ENCODE measurements at regions not wholly inside any gene's neighbourhood (a gene's known extent, or its start where the extent isn't known, plus 50 kb on each side); places are given as distances from the start of the nearest gene placed in this dataset.

DNA sequence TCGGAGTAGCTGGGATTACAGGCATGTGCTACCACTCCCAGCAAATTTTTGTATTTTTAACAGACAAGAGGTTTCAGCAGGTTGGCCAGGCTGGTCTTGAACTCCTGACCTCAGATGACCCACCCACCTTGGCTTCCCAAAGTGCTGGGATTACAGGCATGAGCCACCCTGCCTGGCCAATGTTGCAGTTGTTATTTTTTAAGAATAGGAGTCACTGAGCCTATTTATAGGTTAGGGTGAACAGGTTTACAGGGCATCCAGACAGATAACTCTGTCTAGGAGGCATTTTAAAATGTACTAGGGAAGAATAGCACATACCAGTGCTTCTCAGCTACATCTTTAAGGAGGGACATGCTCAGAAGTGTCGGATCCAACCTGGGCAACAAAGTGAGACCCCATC is 60.1 kb upstream of the BNC2 start:
- Histone ChIP-seq H3K36me3 (ENCODE audit: control insufficient read depth in 2 of 4, insufficient read depth in 4 of 4, low read length in 3 of 4) (no peaks in the 10 kb centered on the region), H2BK12ac (ENCODE audit: low read depth, low read length) (no peak overlapping the region), H3K4me1 (replicated peaks in 1 of 4; ENCODE audit: control insufficient read depth in 3 of 4, insufficient read depth in 4 of 4, low read length in 3 of 4) (no peaks in the 10 kb centered on the region), H2BK5ac (ENCODE audit: low read depth, low read length) (no peak overlapping the region), H2BK20ac (ENCODE audit: low read length) (no peak overlapping the region), H4K20me1 (replicated peaks in 1 of 2; ENCODE audit: control insufficient read depth in 1 of 2, insufficient read depth in 2 of 2, low read length in 2 of 2) (no peaks in the 10 kb centered on the region), H3K23me2 (ENCODE audit: low read depth, low read length) (no peaks in the 10 kb centered on the region), H2AK5ac (ENCODE audit: low read depth, low read length) (no peak overlapping the region), H3K14ac (ENCODE audit: insufficient read length) (no peak overlapping the region), H2BK120ac (replicated peaks; ENCODE audit: low read depth, low read length) (no peak overlapping the region), H2AFZ (ENCODE audit: low read length) (no peak overlapping the region), H3K9ac (replicated peaks in 1 of 4; ENCODE audit: extremely low read depth in 1 of 4, low read depth in 3 of 4, low read length in 3 of 4) (no peak overlapping the region), H3K23ac (ENCODE audit: insufficient read length) (no peak overlapping the region), H4K8ac (ENCODE audit: extremely low read depth, insufficient read depth, low read length) (no peak overlapping the region), H3K4me2 (ENCODE audit: insufficient read depth in 1 of 2, low read depth in 2 of 2, low read length in 2 of 2) (no peak overlapping the region), H3K27ac (ENCODE audit: low read depth, low read length) (no peak overlapping the region), H4K5ac (ENCODE audit: insufficient read length, low read depth, low read length) (no peak overlapping the region), H3K56ac (replicated peaks; ENCODE audit: insufficient read length, low read depth, low read length) (no peak overlapping the region), H3K79me2 (ENCODE audit: control insufficient read depth in 1 of 2, insufficient read depth in 2 of 2, low read length in 2 of 2) (no peaks in the 10 kb centered on the region), H3K18ac (ENCODE audit: extremely low read depth, low read length) (no peak overlapping the region), H3K4me3 (ENCODE audit: extremely low read depth in 1 of 4, insufficient read depth in 2 of 4, low read depth in 3 of 4, low read length in 4 of 4) (no peak overlapping the region), H2BK15ac (ENCODE audit: low read length) (no peak overlapping the region), H3K79me1 (ENCODE audit: low read depth, low read length) (no peaks in the 10 kb centered on the region), H3K27me3 (replicated peaks in 1 of 4; ENCODE audit: control insufficient read depth in 3 of 4, extremely low read depth in 1 of 4, insufficient read depth in 3 of 4, low read length in 3 of 4) (no peaks in the 10 kb centered on the region), H4K91ac (replicated peaks; ENCODE audit: insufficient read length, low read length) (no peak overlapping the region), H3K4ac (replicated peaks; ENCODE audit: insufficient read length, low read depth, low read length) (no peak overlapping the region), H3K9me3 (ENCODE audit: insufficient read depth in 2 of 2, low read depth in 1 of 2, low read length in 1 of 2) (no peaks in the 10 kb centered on the region; a peak in 1 of 4 replicates)
- FAIRE-seq (no peak), DNase-seq (ENCODE audit: low read depth in 1 of 2, low spot score in 2 of 2) (no peak)
- ChIA-PET CTCF (ENCODE audit: partially characterized antibody) (no interaction called here), POLR2A (ENCODE audit: partially characterized antibody) (no interaction called here)
- TF ChIP-seq CREB1 (IDR thresholded peaks at IDR 0.05) (no peak), KDM4A (IDR thresholded peaks at IDR 0.05; ENCODE audit: low read depth, low read length, severe bottlenecking) (no peak)
- TF ChIP-seq, protein P1, sequence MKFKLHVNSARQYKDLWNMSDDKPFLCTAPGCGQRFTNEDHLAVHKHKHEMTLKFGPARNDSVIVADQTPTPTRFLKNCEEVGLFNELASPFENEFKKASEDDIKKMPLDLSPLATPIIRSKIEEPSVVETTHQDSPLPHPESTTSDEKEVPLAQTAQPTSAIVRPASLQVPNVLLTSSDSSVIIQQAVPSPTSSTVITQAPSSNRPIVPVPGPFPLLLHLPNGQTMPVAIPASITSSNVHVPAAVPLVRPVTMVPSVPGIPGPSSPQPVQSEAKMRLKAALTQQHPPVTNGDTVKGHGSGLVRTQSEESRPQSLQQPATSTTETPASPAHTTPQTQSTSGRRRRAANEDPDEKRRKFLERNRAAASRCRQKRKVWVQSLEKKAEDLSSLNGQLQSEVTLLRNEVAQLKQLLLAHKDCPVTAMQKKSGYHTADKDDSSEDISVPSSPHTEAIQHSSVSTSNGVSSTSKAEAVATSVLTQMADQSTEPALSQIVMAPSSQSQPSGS (IDR thresholded peaks at IDR 0.05; ENCODE audit: low read length): no peak
- WGBS, 2 experiments (ENCODE audit: extremely low coverage in 1 of 2, insufficient coverage in 1 of 2, insufficient read length in 1 of 2, insufficient replicate concordance in 2 of 2, low coverage in 1 of 2, low lambda C conversion rate in 2 of 2, missing lambda C conversion rate in 1 of 2): 92% methylated on average over 2 of the region's 2 CpGs; no CpG with 5 or more reads in 1 of the 2 experiments

All from H1 (cell line).